Skin of body (tissue), 1 donor: ENCODE measurements at regions not wholly inside any gene's neighbourhood (a gene's known extent, or its start where the extent isn't known, plus 50 kb on each side); places are given as distances from the start of the nearest gene placed in this dataset.
"Not testable (repeated sequence)": the region's sequence is repeated elsewhere in the genome, so short reads cannot be mapped to it uniquely, and the experiment has no call there.

Source experiments
- DNase-seq: peaks from one replicate; lab custom pipeline; 2025; lab: John Stamatoyannopoulos, UW

GRCh38 chr3:519026-519425 lies 322.5 kb downstream of the CHL1 start:
- DNase-seq = no peak

- DNase-seq = no peak
These were observed 326.3 kb downstream of the CHL1 start for GRCh38 chr3:522888-523287.

- no peak for DNase-seq
These were observed 328.9 kb downstream of the CHL1 start for GRCh38 chr3:525415-525814.

GRCh38 chr3:535566-536416 lies 339.2 kb downstream of the CHL1 start:
- no peak for DNase-seq

- no peak for DNase-seq
These were observed 339.9 kb downstream of the CHL1 start for GRCh38 chr3:536417-536813.

- DNase-seq = no peak
These were observed 344.7 kb downstream of the CHL1 start for GRCh38 chr3:541062-541801.

GRCh38 chr3:542021-542420 lies 345.5 kb downstream of the CHL1 start:
- no peak for DNase-seq

GRCh38 chr3:549636-550035 lies 353.1 kb downstream of the CHL1 start:
- DNase-seq = no peak

GRCh38 chr3:550471-550870 lies 353.9 kb downstream of the CHL1 start:
- DNase-seq = no peak

GRCh38 chr3:557972-558371 lies 361.4 kb downstream of the CHL1 start:
- DNase-seq = no peak

- DNase-seq = no peak
These were observed 371.1 kb downstream of the CHL1 start for GRCh38 chr3:567488-568185.

- not testable (repeated sequence) for DNase-seq
These were observed 383.0 kb downstream of the CHL1 start for GRCh38 chr3:579529-579928.

GRCh38 chr3:589066-589465 lies 392.5 kb downstream of the CHL1 start:
- DNase-seq = not testable (repeated sequence)

GRCh38 chr3:597304-597703 lies 400.7 kb downstream of the CHL1 start:
- DNase-seq = not testable (repeated sequence)

- not testable (repeated sequence) for DNase-seq
These were observed 401.2 kb downstream of the CHL1 start for GRCh38 chr3:597746-598145.

- not testable (repeated sequence) for DNase-seq
These were observed 410.9 kb downstream of the CHL1 start for GRCh38 chr3:607480-607879.

GRCh38 chr3:621714-622113 lies 425.2 kb downstream of the CHL1 start:
- no peak for DNase-seq

- no peak for DNase-seq
These were observed 425.8 kb downstream of the CHL1 start for GRCh38 chr3:622314-622713.

- DNase-seq = no peak
These were observed 427.5 kb downstream of the CHL1 start for GRCh38 chr3:623914-624545.

- peak; percentile 35 for DNase-seq
These were observed 436.1 kb downstream of the CHL1 start for GRCh38 chr3:632571-633170.

- no peak for DNase-seq
These were observed 437.9 kb downstream of the CHL1 start for GRCh38 chr3:634511-634910.
